ENCODE measurements at regions not wholly inside any gene's neighbourhood (a gene's known extent, or its start where the extent isn't known, plus 50 kb on each side); places are given as distances from the start of the nearest gene placed in this dataset.

DNA sequence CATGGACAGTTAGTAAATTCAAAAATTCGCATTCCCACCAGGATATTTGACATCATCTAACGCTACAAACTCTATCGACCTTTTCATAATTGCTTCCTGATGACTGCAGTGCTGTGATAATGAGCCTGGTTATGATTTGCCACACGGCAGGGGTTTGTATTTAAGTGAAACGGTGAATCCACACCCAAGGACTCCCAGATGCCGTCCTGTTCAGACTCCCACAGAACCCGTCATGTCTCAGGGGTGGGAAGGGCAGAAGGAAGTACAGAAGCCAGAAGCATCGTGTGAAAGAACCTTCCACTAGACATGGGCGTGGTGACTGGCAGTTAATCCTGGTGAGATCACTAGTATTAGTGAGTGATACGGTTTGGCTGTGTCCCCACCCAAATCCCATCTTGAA lies 91.2 kb upstream of the TMEM18 start:
- no peak for DNase-seq
- Histone ChIP-seq H3K23me2 (ENCODE audit: insufficient read length, low read depth, low read length, poor library complexity, severe bottlenecking) (no peaks in the 10 kb centered on the region), H2BK15ac (ENCODE audit: low read depth, low read length) (no peak overlapping the region), H2AK5ac (ENCODE audit: insufficient read length, low read length) (no peak overlapping the region), H2BK120ac (ENCODE audit: low read depth, low read length, poor library complexity, severe bottlenecking) (no peak overlapping the region), H3K27ac (ENCODE audit: insufficient read length, low read depth, low read length) (no peak overlapping the region), H2BK5ac (ENCODE audit: insufficient read length, low read length) (no peak overlapping the region), H4K91ac (ENCODE audit: insufficient read length, low read depth, low read length) (no peak overlapping the region), H3K23ac (ENCODE audit: insufficient read length, low read depth, low read length) (no peak overlapping the region), H3K27me3 (ENCODE audit: insufficient read depth, low read length) (no peaks in the 10 kb centered on the region), H3K9me3 (ENCODE audit: control insufficient read depth, low read depth, low read length) (no peaks in the 10 kb centered on the region), H3T11ph (ENCODE audit: low read length) (no peak overlapping the region), H3K4me2 (ENCODE audit: insufficient read depth, insufficient read length, low read length) (no peak overlapping the region), H3K79me2 (ENCODE audit: insufficient read depth, low read length) (no peaks in the 10 kb centered on the region), H2AFZ (ENCODE audit: low read length) (no peak overlapping the region), H4K8ac (replicated peaks; ENCODE audit: insufficient read length, low read depth, low read length) (no peak overlapping the region), H3K14ac (ENCODE audit: insufficient read depth, low read length) (no peak overlapping the region), H4K20me1 (ENCODE audit: control insufficient read depth, insufficient read depth, insufficient read length) (no peaks in the 10 kb centered on the region), H3K9ac (ENCODE audit: extremely low read depth, insufficient read length, low read length) (no peak overlapping the region), H3K4ac (ENCODE audit: low read depth, low read length) (no peak overlapping the region), H3K79me1 (ENCODE audit: insufficient read depth, low read depth, low read length, poor library complexity, severe bottlenecking) (no peaks in the 10 kb centered on the region), H4K5ac (ENCODE audit: insufficient read length, low read depth, low read length) (no peak overlapping the region), H3K4me1 (ENCODE audit: insufficient read depth, low read length) (no peaks in the 10 kb centered on the region), H2BK12ac (ENCODE audit: insufficient read length, low read depth, low read length) (no peak overlapping the region), H3K56ac (ENCODE audit: insufficient read length, low read depth, low read length) (no peak overlapping the region), H2BK20ac (ENCODE audit: low read depth, low read length, poor library complexity, severe bottlenecking) (no peak overlapping the region), H3K18ac (ENCODE audit: insufficient read length, low read depth, low read length) (no peak overlapping the region)
- peaks cover 10 to 14% of the 10 kb centered on the region in 2 experiments; a peak in 3 of 4 replicates for H3K4me1 Mint-ChIP-seq
- H3K9me3 Mint-ChIP-seq = peaks cover 0 to 5% of the 10 kb centered on the region in 2 experiments; a peak in 2 of 5 replicates
- WGBS (ENCODE audit: extremely low coverage, insufficient read length, low lambda C conversion rate) = no CpG with 5 or more reads among the region's 10 CpGs
- peaks cover under 1% of the 10 kb centered on the region; the same call in 1 of the 2 replicates for H3K27me3 Mint-ChIP-seq (ENCODE audit: low read depth)
- H3K4me3 Mint-ChIP-seq = no peak overlapping the region
- no peaks in the 10 kb centered on the region; a peak in 1 of 7 replicates for H3K36me3 Mint-ChIP-seq (ENCODE audit: insufficient read depth in 1 of 3, low read depth in 3 of 3)
- TF ChIP-seq CTCF (conservative IDR thresholded peaks at IDR 0.05) = no peak
- H3K27ac Mint-ChIP-seq = no peak overlapping the region

All from H9 (cell line).